ENCODE measurements at regions not wholly inside any gene's neighbourhood (a gene's known extent, or its start where the extent isn't known, plus 50 kb on each side); places are given as distances from the start of the nearest gene placed in this dataset.

- no peak for DNase-seq
Observed at GRCh38 chr12:111220363-111220762, 148.5 kb downstream of the PHETA1 start.

GRCh38 chr12:111219440-111219839 is 149.5 kb downstream of the PHETA1 start:
- DNase-seq: no peak

GRCh38 chr12:111218499-111218898 is 150.4 kb downstream of the PHETA1 start:
- DNase-seq: no peak

GRCh38 chr12:111216387-111217159 is 152.3 kb downstream of the PHETA1 start:
- no peak for DNase-seq

- DNase-seq: no peak
Observed at GRCh38 chr12:111215881-111216280, 153.0 kb downstream of the PHETA1 start.

- no peak for DNase-seq
Observed at GRCh38 chr12:111214401-111214800, 154.5 kb downstream of the PHETA1 start.

- DNase-seq: no peak
Observed at GRCh38 chr12:111213561-111213960, 155.3 kb downstream of the PHETA1 start.

GRCh38 chr12:111212814-111213456 is 156.0 kb downstream of the PHETA1 start:
- DNase-seq: no peak

- DNase-seq: no peak
Observed at GRCh38 chr12:111211910-111212757, 156.8 kb downstream of the PHETA1 start.

- DNase-seq: no peak
Observed at GRCh38 chr12:111209811-111210210, 159.1 kb downstream of the PHETA1 start.

- DNase-seq: no peak
Observed at GRCh38 chr12:111207761-111208160, 161.1 kb downstream of the PHETA1 start.

GRCh38 chr12:111204788-111205241 is 164.1 kb downstream of the PHETA1 start:
- DNase-seq: no peak

GRCh38 chr12:111203969-111204368 is 164.9 kb downstream of the PHETA1 start:
- DNase-seq: no peak

- no peak for DNase-seq
Observed at GRCh38 chr12:111203446-111203845, 165.4 kb downstream of the PHETA1 start.

- no peak for DNase-seq
Observed at GRCh38 chr12:111202237-111202915, 166.5 kb downstream of the PHETA1 start.

GRCh38 chr12:111201495-111202236 is 167.2 kb downstream of the PHETA1 start:
- DNase-seq: no peak

- DNase-seq: no peak
Observed at GRCh38 chr12:111201036-111201435, 167.9 kb downstream of the PHETA1 start.

- DNase-seq: no peak
Observed at GRCh38 chr12:111197376-111197944, 171.4 kb downstream of the PHETA1 start.

GRCh38 chr12:111196532-111196931 is 172.4 kb downstream of the PHETA1 start:
- no peak for DNase-seq

- no peak for DNase-seq
Observed at GRCh38 chr12:111195316-111195715, 173.6 kb downstream of the PHETA1 start.

- DNase-seq: no peak
Observed at GRCh38 chr12:111194703-111195051, 174.2 kb downstream of the PHETA1 start.
